WTC11 (cell line): ENCODE measurements at regions not wholly inside any gene's neighbourhood (a gene's known extent, or its start where the extent isn't known, plus 50 kb on each side); places are given as distances from the start of the nearest gene placed in this dataset.

Experiments used
- ATAC-seq: fragments of 200-7000 bp; cut with Tn5 transposase; 2 replicates; pipeline ENCODE4 v1.10.0; 2021; ENCODE audit warnings: mild to moderate bottlenecking, moderate library complexity
- CTCF ChIA-PET: fragments of 300-600 bp; sonication (Branson Sonifier 250); formaldehyde crosslinking; loops from one replicate; lab custom pipeline; 2021; ENCODE audit warnings: antibody characterized with exemption; lab: Charles Lee
- POLR2A ChIA-PET: fragments of 350-600 bp; sonication (Branson Sonifier 250); formaldehyde crosslinking; loops from one replicate; lab custom pipeline; 2021; ENCODE audit warnings: antibody characterized with exemption; lab: Charles Lee
- DNase-seq: peaks from one replicate; pipeline ENCODE4 v3.0.0; 2021; ENCODE audit warnings: low spot score
- H3K27ac Mint-ChIP-seq: 2 replicates; pipeline ENCODE4 v1.8.0; 2021; ENCODE audit warnings: mixed read lengths
- H3K27me3 Mint-ChIP-seq: 2 replicates; pipeline ENCODE4 v1.8.0; 2021; ENCODE audit warnings: low read depth, mild to moderate bottlenecking, moderate library complexity, mixed read lengths
- H3K36me3 Mint-ChIP-seq: 2 replicates; pipeline ENCODE4 v1.8.0; 2021; ENCODE audit warnings: mixed read lengths
- H3K4me1 Mint-ChIP-seq: 2 replicates; pipeline ENCODE4 v1.8.0; 2022; ENCODE audit warnings: mixed read lengths
- H3K4me3 Mint-ChIP-seq: 2 replicates; pipeline ENCODE4 v1.8.0; 2021; ENCODE audit warnings: mild to moderate bottlenecking, moderate library complexity, mixed read lengths
- H3K9me3 Mint-ChIP-seq: 2 replicates; pipeline ENCODE4 v1.8.0; 2021; ENCODE audit warnings: mixed read lengths
- ELF4 ChIP-seq: sonication (generic); formaldehyde crosslinking; IDR thresholded peaks from 2 replicates; pipeline ENCODE4 v1.8.1; 2022; ENCODE audit warnings: low read depth, mild to moderate bottlenecking, moderate library complexity, missing genetic modification reagents
- FOXJ3 ChIP-seq: sonication (generic); formaldehyde crosslinking; IDR thresholded peaks from 2 replicates; pipeline ENCODE4 v1.9.0; 2021; ENCODE audit warnings: missing genetic modification reagents, mild to moderate bottlenecking, borderline replicate concordance
- GTF2I ChIP-seq: fragments of 250-450 bp; sonication (Bioruptor Pico); conservative IDR thresholded peaks from 2 replicates; pipeline ENCODE4 v1.4.0; 2021; ENCODE audit warnings: mild to moderate bottlenecking
- IRF2 ChIP-seq: sonication (generic); formaldehyde crosslinking; IDR thresholded peaks from 2 replicates; pipeline ENCODE4 v1.8.0; 2022; ENCODE audit warnings: low read depth, missing genetic modification reagents, borderline replicate concordance
- JAZF1 ChIP-seq: fragments of 250-450 bp; sonication (Bioruptor Pico); IDR thresholded peaks from 2 replicates; pipeline ENCODE4 v1.9.0; 2021; ENCODE audit warnings: moderate library complexity, mild to moderate bottlenecking, inconsistent platforms
- JUN ChIP-seq: sonication (generic); formaldehyde crosslinking; IDR thresholded peaks from 2 replicates; pipeline ENCODE4 v1.8.0; 2023; ENCODE audit warnings: mild to moderate bottlenecking, missing genetic modification reagents
- KAT7 ChIP-seq: sonication (generic); formaldehyde crosslinking; IDR thresholded peaks from 2 replicates; pipeline ENCODE4 v1.8.1; 2023; ENCODE audit warnings: missing genetic modification reagents, mild to moderate bottlenecking, borderline replicate concordance
- NFATC4 ChIP-seq: fragments of 250-450 bp; sonication (Bioruptor Pico); IDR thresholded peaks from 2 replicates; pipeline ENCODE4 v1.9.0; 2021; ENCODE audit warnings: mild to moderate bottlenecking
- NFYB ChIP-seq: sonication (generic); formaldehyde crosslinking; conservative IDR thresholded peaks from 2 replicates; pipeline ENCODE4 v1.8.0; 2022; ENCODE audit warnings: low read depth, missing genetic modification reagents
- NR1H2 ChIP-seq: sonication (generic); formaldehyde crosslinking; IDR thresholded peaks from 2 replicates; pipeline ENCODE4 v1.9.0; 2021; ENCODE audit warnings: mild to moderate bottlenecking, moderate library complexity, missing genetic modification reagents
- NR2C2 ChIP-seq: sonication (generic); formaldehyde crosslinking; IDR thresholded peaks from 2 replicates; pipeline ENCODE4 v1.8.0; 2022; ENCODE audit warnings: mild to moderate bottlenecking, missing genetic modification reagents
- NR3C1 ChIP-seq: sonication (generic); formaldehyde crosslinking; conservative IDR thresholded peaks from 2 replicates; pipeline ENCODE4 v1.8.1; 2023; ENCODE audit warnings: low read depth, mild to moderate bottlenecking, missing genetic modification reagents
- OVOL2 ChIP-seq: fragments of 250-450 bp; sonication (Bioruptor Pico); IDR thresholded peaks from 2 replicates; pipeline ENCODE4 v1.9.0; 2021; ENCODE audit warnings: mild to moderate bottlenecking, borderline replicate concordance
- RELA ChIP-seq: sonication (generic); formaldehyde crosslinking; IDR thresholded peaks from 2 replicates; pipeline ENCODE4 v1.8.1; 2022; ENCODE audit warnings: missing genetic modification reagents, mild to moderate bottlenecking, borderline replicate concordance
- SMAD4 ChIP-seq: sonication (generic); formaldehyde crosslinking; IDR thresholded peaks from 2 replicates; pipeline ENCODE4 v1.8.0; 2022; ENCODE audit warnings: mild to moderate bottlenecking, missing genetic modification reagents
- TEAD1 ChIP-seq: sonication (generic); formaldehyde crosslinking; IDR thresholded peaks from 2 replicates; pipeline ENCODE4 v1.8.0; 2022; ENCODE audit warnings: mild to moderate bottlenecking, missing genetic modification reagents
- ZBTB21 ChIP-seq: sonication (generic); formaldehyde crosslinking; IDR thresholded peaks from 2 replicates; pipeline ENCODE4 v1.8.1; 2023; ENCODE audit warnings: mild to moderate bottlenecking, missing genetic modification reagents, borderline replicate concordance
- ZNF138 ChIP-seq: sonication (generic); formaldehyde crosslinking; conservative IDR thresholded peaks from 2 replicates; pipeline ENCODE4 v1.8.1; 2022; ENCODE audit warnings: mild to moderate bottlenecking, moderate library complexity, missing genetic modification reagents
- ZNF232 ChIP-seq: sonication (generic); formaldehyde crosslinking; IDR thresholded peaks from 2 replicates; pipeline ENCODE4 v1.8.0; 2022; ENCODE audit warnings: mild to moderate bottlenecking, missing genetic modification reagents
- ZNF396 ChIP-seq: fragments of 250-450 bp; sonication (Bioruptor Pico); IDR thresholded peaks from 2 replicates; pipeline ENCODE4 v1.8.0; 2021; ENCODE audit warnings: mild to moderate bottlenecking, moderate library complexity, borderline replicate concordance
- TF ChIP-seq, protein P1 (sequence below): fragments of 250-450 bp; sonication (Bioruptor Pico); IDR thresholded peaks from 2 replicates; pipeline ENCODE4 v1.9.0; 2021; ENCODE audit warnings: mild to moderate bottlenecking
- TF ChIP-seq, protein P2 (sequence below): fragments of 250-450 bp; sonication (Bioruptor Pico); IDR thresholded peaks from 2 replicates; pipeline ENCODE4 v2.1.2; 2022; ENCODE audit warnings: mild to moderate bottlenecking, moderate library complexity
- TF ChIP-seq, protein P3 (sequence below): sonication (generic); formaldehyde crosslinking; IDR thresholded peaks from 2 replicates; pipeline ENCODE4 v1.8.0; 2022; ENCODE audit warnings: mild to moderate bottlenecking, missing genetic modification reagents
- TF ChIP-seq, protein P4 (sequence below): fragments of 250-450 bp; sonication (Bioruptor Pico); IDR thresholded peaks from 2 replicates; pipeline ENCODE4 v1.9.0; 2021; ENCODE audit warnings: mild to moderate bottlenecking, borderline replicate concordance
- TF ChIP-seq, protein P5 (sequence below): sonication (generic); formaldehyde crosslinking; IDR thresholded peaks from 2 replicates; pipeline ENCODE4 v1.8.0; 2023; ENCODE audit warnings: missing genetic modification reagents
- TF ChIP-seq, protein P6 (sequence below): sonication (generic); formaldehyde crosslinking; IDR thresholded peaks from 2 replicates; pipeline ENCODE4 v1.8.1; 2022; ENCODE audit warnings: low read depth, mild to moderate bottlenecking, moderate library complexity, missing genetic modification reagents, borderline replicate concordance

DNA sequence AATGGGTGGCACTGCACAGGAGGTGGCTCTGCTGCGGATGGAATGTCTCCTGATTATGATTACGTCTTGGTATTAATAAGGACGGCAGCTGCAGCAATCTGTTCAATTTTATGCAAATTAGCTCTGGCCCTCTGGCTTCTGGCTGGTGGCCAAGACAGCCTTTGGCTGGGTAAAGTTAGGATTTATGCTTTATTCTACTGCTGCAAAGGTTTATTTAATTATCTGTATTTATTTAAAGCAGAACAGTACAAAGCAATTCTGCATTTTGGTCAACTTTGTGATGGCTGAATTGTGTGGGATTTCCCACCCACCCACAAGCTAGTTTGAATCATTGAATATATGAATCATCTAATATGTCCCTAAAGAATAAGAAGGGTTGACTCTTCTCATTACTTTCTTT, 745.6 kb upstream of the FAM241A start:
- no peak for ATAC-seq
- POLR2A ChIA-PET, result no interaction called here
- no peak for DNase-seq

DNA sequence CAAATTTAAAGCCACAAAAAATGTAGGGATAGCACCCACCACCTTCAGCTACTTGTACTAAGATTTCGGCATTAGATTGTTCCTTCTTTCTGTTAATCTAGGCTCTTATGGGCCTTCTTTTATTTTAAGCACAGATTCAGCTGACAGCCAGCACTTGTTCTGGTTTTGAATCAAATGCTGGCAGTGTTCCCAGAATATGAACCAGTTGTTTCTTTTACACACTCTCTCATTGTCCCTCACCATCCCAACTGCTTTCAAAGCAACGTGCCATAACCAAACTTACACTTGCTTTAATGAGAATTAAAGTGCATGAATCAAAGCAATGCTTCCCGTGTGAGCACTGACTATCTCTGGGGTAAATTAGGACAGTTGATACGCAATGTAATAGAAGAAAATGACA, 744.5 kb upstream of the FAM241A start:
- POLR2A ChIA-PET, result no interaction called here
- Mint-ChIP-seq H3K9me3 (no peaks in the 10 kb centered on the region), H3K4me1 (no peaks in the 10 kb centered on the region), H3K4me3 (no peak overlapping the region), H3K27me3 (no peaks in the 10 kb centered on the region), H3K36me3 (no peaks in the 10 kb centered on the region), H3K27ac (no peak overlapping the region)
- CTCF ChIA-PET, result no interaction called here
- TF ChIP-seq SMAD4 (no peak), NR3C1 (no peak), JUN (CRISPR knock-in tag) (no peak)
- no peak for DNase-seq
- ATAC-seq, result no peak

More for the DNA sequence above, 745.6 kb upstream of the FAM241A start:
- Mint-ChIP-seq H3K27me3 (no peaks in the 10 kb centered on the region), H3K27ac (no peak overlapping the region), H3K9me3 (no peaks in the 10 kb centered on the region), H3K4me1 (no peaks in the 10 kb centered on the region), H3K4me3 (no peak overlapping the region), H3K36me3 (no peaks in the 10 kb centered on the region)
- TF ChIP-seq ZNF396 (CRISPR knock-in tag), result no peak
- TF ChIP-seq RELA (CRISPR knock-in tag), result no peak
- TF ChIP-seq, protein P1, sequence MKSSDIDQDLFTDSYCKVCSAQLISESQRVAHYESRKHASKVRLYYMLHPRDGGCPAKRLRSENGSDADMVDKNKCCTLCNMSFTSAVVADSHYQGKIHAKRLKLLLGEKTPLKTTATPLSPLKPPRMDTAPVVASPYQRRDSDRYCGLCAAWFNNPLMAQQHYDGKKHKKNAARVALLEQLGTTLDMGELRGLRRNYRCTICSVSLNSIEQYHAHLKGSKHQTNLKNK (CRISPR knock-in tag), result no peak
- TF ChIP-seq GTF2I (CRISPR knock-in tag), result no peak
- TF ChIP-seq, protein P2, sequence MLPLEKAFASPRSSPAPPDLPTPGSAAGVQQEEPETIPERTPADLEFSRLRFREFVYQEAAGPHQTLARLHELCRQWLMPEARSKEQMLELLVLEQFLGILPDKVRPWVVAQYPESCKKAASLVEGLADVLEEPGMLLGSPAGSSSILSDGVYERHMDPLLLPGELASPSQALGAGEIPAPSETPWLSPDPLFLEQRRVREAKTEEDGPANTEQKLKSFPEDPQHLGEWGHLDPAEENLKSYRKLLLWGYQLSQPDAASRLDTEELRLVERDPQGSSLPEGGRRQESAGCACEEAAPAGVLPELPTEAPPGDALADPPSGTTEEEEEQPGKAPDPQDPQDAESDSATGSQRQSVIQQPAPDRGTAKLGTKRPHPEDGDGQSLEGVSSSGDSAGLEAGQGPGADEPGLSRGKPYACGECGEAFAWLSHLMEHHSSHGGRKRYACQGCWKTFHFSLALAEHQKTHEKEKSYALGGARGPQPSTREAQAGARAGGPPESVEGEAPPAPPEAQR (CRISPR knock-in tag), result no peak
- no peak for TF ChIP-seq ZNF138 (CRISPR knock-in tag)
- TF ChIP-seq NR2C2 (CRISPR knock-in tag), result no peak
- TF ChIP-seq IRF2 (CRISPR knock-in tag), result no peak
- TF ChIP-seq, protein P3, sequence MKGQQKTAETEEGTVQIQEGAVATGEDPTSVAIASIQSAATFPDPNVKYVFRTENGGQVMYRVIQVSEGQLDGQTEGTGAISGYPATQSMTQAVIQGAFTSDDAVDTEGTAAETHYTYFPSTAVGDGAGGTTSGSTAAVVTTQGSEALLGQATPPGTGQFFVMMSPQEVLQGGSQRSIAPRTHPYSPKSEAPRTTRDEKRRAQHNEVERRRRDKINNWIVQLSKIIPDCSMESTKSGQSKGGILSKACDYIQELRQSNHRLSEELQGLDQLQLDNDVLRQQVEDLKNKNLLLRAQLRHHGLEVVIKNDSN (CRISPR knock-in tag), result no peak
- no peak for TF ChIP-seq NFATC4 (CRISPR knock-in tag)
- TF ChIP-seq ELF4 (CRISPR knock-in tag), result no peak
- no peak for TF ChIP-seq FOXJ3 (CRISPR knock-in tag)
- no peak for TF ChIP-seq NR1H2 (CRISPR knock-in tag)
- CTCF ChIA-PET, result no interaction called here

DNA sequence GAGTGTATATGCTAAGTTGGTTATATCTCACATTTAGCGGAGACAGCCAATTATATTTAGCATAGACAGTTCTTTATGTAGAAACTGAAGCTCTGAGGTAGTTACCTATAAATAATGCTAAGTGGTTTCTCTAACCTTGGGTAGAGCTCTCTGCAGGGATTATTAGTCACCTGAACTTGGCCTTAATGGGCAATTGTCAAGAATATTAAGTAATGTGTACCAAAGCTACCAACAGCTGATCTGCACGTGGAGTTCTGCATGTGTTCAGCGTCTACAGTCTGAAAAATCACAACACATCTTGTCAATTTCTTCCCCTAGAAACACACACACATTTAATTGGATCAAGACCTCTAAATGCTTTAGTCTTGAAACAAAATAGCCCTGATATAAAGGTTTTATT, 740.6 kb upstream of the FAM241A start:
- no peaks in the 10 kb centered on the region for H3K36me3 Mint-ChIP-seq
- no peak overlapping the region for H3K27ac Mint-ChIP-seq
- no peaks in the 10 kb centered on the region for H3K4me1 Mint-ChIP-seq
- H3K4me3 Mint-ChIP-seq, result no peak overlapping the region
- DNase-seq (no peak), ATAC-seq (no peak)
- CTCF ChIA-PET, result no interaction called here
- H3K27me3 Mint-ChIP-seq, result no peaks in the 10 kb centered on the region
- POLR2A ChIA-PET, result no interaction called here
- H3K9me3 Mint-ChIP-seq, result peaks cover 2% of the 10 kb centered on the region; the same call in 1 of the 2 replicates
- TF ChIP-seq ZNF232 (no peak), KAT7 (CRISPR knock-in tag) (no peak), NFYB (CRISPR knock-in tag) (no peak), ZBTB21 (CRISPR knock-in tag) (no peak), SMAD4 (no peak), OVOL2 (CRISPR knock-in tag) (no peak), TEAD1 (CRISPR knock-in tag) (no peak), JAZF1 (CRISPR knock-in tag) (no peak)
- TF ChIP-seq, protein P4, sequence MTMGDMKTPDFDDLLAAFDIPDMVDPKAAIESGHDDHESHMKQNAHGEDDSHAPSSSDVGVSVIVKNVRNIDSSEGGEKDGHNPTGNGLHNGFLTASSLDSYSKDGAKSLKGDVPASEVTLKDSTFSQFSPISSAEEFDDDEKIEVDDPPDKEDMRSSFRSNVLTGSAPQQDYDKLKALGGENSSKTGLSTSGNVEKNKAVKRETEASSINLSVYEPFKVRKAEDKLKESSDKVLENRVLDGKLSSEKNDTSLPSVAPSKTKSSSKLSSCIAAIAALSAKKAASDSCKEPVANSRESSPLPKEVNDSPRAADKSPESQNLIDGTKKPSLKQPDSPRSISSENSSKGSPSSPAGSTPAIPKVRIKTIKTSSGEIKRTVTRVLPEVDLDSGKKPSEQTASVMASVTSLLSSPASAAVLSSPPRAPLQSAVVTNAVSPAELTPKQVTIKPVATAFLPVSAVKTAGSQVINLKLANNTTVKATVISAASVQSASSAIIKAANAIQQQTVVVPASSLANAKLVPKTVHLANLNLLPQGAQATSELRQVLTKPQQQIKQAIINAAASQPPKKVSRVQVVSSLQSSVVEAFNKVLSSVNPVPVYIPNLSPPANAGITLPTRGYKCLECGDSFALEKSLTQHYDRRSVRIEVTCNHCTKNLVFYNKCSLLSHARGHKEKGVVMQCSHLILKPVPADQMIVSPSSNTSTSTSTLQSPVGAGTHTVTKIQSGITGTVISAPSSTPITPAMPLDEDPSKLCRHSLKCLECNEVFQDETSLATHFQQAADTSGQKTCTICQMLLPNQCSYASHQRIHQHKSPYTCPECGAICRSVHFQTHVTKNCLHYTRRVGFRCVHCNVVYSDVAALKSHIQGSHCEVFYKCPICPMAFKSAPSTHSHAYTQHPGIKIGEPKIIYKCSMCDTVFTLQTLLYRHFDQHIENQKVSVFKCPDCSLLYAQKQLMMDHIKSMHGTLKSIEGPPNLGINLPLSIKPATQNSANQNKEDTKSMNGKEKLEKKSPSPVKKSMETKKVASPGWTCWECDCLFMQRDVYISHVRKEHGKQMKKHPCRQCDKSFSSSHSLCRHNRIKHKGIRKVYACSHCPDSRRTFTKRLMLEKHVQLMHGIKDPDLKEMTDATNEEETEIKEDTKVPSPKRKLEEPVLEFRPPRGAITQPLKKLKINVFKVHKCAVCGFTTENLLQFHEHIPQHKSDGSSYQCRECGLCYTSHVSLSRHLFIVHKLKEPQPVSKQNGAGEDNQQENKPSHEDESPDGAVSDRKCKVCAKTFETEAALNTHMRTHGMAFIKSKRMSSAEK (CRISPR knock-in tag), result no peak
- TF ChIP-seq, protein P5, sequence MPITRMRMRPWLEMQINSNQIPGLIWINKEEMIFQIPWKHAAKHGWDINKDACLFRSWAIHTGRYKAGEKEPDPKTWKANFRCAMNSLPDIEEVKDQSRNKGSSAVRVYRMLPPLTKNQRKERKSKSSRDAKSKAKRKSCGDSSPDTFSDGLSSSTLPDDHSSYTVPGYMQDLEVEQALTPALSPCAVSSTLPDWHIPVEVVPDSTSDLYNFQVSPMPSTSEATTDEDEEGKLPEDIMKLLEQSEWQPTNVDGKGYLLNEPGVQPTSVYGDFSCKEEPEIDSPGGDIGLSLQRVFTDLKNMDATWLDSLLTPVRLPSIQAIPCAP (CRISPR knock-in tag), result no peak
- TF ChIP-seq, protein P6, sequence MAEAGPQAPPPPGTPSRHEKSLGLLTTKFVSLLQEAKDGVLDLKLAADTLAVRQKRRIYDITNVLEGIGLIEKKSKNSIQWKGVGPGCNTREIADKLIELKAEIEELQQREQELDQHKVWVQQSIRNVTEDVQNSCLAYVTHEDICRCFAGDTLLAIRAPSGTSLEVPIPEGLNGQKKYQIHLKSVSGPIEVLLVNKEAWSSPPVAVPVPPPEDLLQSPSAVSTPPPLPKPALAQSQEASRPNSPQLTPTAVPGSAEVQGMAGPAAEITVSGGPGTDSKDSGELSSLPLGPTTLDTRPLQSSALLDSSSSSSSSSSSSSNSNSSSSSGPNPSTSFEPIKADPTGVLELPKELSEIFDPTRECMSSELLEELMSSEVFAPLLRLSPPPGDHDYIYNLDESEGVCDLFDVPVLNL (CRISPR knock-in tag), result no peak
- TF ChIP-seq, protein P1 (CRISPR knock-in tag), result no peak
